ENCODE measurements at regions not wholly inside any gene's neighbourhood (a gene's known extent, or its start where the extent isn't known, plus 50 kb on each side); places are given as distances from the start of the nearest gene placed in this dataset.
"Not testable (repeated sequence)": the region's sequence is repeated elsewhere in the genome, so short reads cannot be mapped to it uniquely, and the experiment has no call there.

DNA sequence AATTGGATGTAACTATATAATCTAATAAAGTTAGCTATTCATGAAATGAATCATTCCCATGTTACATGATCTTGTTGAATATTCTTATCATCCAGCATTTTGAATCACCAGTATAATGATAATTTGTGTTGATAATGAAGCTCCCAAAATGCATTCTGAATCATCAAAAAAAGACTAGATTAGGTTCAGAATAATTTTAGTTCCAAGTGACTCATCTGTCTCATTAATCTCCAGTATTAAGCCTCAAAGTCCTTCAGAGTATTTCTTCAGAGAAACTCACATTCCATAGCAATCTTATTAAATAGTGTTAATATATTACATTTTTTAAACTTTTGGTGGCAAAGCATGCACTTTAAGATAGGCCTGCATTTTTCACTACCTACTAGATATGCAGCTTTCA, 207.5 kb downstream of the SLITRK5 start:
- no peak for DNase-seq

DNA sequence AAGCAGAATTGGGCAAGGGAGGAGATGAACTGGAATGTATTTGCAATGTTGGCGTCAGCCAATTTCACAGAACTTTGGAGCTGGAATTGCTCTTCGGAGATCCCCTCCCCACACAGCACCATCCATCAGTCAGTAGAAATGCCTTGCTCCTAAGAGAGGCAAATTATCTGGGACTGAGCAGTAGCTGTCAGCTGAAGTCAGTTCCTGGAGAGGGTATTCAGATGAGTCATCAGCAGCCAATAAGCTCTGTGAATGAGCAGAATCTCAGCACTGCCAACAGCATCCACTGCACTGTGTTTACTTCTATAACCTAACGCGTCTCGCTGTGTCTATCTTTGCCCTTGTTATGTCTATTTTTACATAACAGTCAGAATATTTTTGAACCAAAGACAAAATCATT, 213.7 kb downstream of the SLITRK5 start:
- DNase-seq = no peak

- no peak for DNase-seq
Observed at GRCh38 chr13:87887459-87888123, 216.4 kb downstream of the SLITRK5 start.

- no peak for DNase-seq
Observed at GRCh38 chr13:87889254-87889653, 218.1 kb downstream of the SLITRK5 start.

DNA sequence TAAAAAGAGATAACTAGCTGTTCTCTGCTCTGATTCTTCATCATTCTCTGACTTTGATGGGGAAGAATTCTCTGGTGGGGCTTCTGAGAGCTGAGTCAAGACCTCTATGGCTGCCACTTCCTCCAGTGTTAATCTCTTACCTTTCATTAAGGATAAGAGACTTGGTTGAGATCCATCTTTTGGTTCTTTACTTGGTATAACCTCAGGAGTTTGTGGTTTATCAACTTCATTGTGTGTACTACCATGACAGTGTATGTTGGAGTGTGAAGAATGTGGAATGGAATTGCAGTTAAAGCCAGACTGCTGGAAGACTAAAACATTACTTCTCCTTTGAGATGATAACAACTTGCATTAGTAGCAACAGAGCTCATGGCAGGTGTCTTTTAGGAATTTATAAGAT, 222.0 kb downstream of the SLITRK5 start:
- no peak for DNase-seq

DNA sequence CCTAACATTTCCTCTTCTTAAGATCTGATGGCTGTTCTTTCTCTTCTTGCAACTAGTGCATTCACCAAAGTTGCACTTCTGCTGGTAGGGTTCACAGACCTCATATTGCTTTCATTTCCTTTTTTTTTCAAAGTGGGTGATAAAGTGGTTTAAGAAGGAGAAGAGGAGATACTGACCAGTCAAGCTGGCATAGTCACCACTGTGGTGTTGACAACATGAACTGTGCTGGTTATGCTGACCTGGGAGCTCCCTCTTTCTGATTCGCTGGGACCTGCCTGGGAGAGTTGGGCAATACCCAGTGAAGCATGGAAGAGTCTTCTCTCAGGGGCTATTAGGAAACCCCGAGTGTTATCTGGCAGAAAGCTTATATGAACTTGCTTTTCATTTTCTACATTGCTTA, 222.9 kb downstream of the SLITRK5 start:
- no peak for DNase-seq

DNA sequence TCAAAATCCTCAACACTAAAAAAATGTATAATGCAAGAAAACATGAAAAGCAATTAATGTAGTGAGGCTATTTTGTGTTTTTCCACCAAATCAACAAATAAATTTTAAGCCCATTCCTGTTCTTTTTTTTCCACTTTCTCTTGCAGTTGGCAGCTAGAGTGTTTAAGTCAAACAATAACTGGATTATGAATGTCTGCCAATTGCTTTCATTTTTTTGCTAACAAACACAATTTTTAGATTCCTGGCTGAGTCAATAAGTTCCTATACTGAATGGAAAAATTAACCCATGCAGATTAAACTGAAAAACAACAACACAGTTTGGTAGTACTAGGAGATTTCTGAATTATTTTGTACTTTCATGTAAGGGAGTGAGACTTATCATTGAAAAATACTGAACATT, 232.4 kb downstream of the SLITRK5 start:
- DNase-seq = no peak

- DNase-seq = no peak
Observed at GRCh38 chr13:87906411-87906810, 235.2 kb downstream of the SLITRK5 start.

DNA sequence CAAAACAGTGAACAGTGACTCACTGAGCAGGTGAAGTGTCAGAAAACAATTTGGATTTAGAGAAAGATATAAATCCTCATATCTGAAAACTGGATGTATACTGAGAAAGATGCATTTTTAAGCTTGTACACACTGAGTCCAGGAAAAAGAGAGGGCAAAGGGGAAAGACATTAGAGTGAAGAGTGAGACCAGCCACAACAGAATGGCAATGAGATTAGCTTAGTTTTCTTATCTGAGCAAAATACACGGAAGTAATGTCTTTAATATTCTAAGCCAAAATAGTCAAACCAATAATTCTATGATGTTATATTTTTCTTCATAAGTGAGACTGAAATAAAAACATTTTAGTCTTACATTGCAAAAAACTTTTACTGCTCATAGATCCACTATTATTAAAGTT, 236.0 kb downstream of the SLITRK5 start:
- DNase-seq = no peak

GRCh38 chr13:87919956-87920355, 248.8 kb downstream of the SLITRK5 start:
- DNase-seq = no peak

DNA sequence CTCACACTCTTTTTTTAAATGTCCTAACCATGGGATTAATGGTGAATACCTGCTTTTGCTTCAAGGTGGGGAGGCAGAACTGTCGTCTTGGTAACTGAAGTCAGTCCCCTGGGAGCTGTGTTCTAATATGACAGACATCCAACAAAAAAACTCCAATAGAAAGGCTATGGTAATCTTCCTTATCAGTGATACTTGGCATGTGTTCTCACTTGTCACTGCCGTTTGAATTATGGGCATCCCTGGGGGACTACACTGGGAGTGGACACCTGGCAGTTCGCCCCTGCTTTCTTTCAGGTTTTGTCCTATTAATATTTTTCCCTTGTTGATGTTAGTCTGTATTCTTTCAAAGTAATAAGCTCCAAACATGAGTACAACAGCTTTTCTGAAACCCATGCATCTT, 252.6 kb downstream of the SLITRK5 start:
- DNase-seq = no peak

DNA sequence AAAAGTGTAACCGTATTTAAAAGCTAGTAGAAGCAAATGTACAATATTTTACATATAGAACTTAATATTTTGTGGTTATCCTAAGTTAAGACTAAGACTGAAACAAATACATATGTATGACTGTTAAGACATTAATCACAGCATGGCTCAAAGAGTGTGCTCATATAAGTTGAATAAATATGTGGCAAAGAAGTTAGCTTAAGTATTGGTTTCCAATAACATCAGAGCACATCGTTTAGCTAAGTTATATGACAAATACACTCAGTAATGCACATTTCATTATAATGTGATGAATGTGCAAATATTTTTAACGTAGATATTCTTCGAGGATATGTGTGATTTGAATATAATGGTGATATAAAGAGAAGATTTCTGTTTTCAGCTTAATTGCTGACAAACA, 253.8 kb downstream of the SLITRK5 start:
- DNase-seq = no peak

GRCh38 chr13:87940776-87941175, 269.6 kb downstream of the SLITRK5 start:
- no peak for DNase-seq

DNA sequence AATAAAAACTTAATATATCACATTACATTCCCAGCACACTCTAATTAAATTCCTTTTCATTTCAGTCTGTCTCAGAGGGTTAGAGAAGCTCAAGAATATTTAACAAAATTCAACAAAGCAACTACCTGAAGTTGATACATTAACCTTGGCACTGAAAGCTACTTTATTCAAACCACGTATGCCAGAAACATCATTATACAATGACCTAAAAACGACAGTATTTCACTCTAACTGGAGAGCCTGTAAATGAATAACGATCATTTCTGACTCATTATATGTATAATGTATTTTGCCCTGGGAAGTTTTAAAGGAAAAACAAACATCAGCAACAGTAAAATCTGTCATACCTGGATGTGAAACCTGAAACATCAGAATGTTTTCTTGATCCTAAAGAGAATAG, 270.1 kb downstream of the SLITRK5 start:
- DNase-seq = no peak

DNA sequence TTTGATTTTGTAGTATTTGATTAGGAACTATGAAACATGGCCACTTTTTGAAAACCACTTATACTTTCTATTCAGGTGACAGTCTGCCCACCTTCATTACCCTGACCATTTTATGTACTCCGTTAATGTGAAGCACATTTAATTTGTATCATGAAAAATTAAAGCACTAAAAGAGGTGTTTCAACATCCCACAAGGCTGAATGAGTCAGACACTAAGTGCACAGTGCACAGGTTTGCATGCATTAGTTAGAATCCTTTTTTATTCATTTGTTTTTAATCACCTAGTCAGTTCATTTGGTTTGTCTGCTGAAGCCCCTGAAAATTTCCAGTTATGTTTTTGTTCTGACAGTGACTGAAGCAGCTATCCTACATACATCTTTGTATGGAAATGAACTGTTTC, 271.0 kb downstream of the SLITRK5 start:
- DNase-seq = no peak

DNA sequence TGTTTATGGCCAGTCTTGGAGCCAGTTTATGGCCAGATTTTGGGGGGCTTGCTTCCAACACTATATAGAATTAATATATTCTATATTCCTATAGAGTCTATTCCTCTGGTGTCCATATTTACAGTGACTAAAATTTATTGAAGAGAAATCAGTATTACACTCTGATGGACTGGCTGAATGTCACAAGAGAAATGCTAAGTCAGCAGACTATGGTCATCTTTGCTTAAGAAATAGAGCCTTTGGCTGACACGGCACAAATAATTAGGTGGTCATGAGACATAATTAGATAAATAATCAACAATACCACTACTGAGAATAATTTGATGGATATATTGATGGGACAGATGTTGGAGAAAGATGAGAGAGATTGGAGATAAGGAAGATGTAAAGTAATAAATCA, 272.9 kb downstream of the SLITRK5 start:
- DNase-seq = no peak

- DNase-seq = no peak
Observed at GRCh38 chr13:87952377-87952776, 281.2 kb downstream of the SLITRK5 start.

- DNase-seq = no peak
Observed at GRCh38 chr13:87953381-87953780, 282.2 kb downstream of the SLITRK5 start.

DNA sequence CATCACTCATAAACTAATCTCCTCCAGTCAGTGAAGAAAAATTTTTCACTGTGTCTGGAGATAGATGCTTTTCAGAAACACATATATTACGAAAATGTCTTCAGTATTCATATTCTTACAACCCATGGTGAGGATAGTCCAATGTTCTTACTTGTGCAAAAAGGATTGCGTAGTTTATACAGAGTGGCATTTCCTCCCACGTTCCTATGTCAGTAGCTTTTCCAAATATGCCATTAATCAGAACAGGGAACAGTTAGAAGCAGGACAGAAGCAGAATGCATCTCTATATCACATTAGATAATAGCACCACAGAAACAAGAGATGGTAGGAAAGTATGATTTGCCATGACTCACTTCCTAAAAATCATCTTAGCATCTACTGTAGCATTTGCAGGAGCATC, 282.9 kb downstream of the SLITRK5 start:
- no peak for DNase-seq

GRCh38 chr13:87961546-87961945, 290.4 kb downstream of the SLITRK5 start:
- no peak for DNase-seq

DNA sequence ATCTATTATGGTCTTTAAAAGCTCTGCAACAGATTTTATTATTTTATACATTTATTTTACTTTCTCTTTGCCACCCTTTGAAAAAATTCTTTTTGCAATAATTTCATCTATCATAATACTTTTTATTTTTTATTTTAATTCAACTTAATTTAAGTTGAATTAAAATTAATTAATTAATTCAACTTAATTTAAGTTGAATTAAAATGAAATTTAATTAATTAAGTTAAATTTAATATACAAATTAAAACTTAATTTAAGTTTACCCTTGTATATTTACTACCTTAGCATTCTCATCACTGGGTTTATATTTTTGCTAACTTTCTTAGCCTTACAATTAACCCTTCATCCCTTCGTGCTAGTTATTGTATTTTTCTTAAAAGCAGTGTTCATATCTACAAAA, 301.4 kb downstream of the SLITRK5 start:
- no peak for DNase-seq

DNA sequence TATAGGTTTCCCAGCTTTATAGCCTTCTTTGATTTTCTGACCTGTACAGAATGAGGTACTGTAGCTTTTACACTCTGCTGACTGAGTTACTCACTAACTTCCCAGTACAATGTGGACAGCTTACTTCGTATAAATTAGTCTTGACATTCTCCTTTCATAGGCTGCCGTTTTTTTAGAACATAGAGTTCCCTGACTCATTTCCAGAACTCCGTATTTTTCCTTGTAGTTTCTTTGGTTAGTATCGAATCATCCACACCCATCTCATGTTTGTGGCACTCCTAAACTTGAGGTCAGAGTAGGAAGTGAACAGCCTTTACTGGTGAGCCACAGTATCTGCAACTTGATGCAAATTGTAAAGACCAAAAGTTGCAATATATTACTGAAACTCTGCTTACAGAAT, 303.9 kb downstream of the SLITRK5 start:
- DNase-seq = no peak

GRCh38 chr13:87976650-87977049, 305.5 kb downstream of the SLITRK5 start:
- DNase-seq = not testable (repeated sequence)

- DNase-seq = no peak
Observed at GRCh38 chr13:87981416-87981815, 310.2 kb downstream of the SLITRK5 start.

DNA sequence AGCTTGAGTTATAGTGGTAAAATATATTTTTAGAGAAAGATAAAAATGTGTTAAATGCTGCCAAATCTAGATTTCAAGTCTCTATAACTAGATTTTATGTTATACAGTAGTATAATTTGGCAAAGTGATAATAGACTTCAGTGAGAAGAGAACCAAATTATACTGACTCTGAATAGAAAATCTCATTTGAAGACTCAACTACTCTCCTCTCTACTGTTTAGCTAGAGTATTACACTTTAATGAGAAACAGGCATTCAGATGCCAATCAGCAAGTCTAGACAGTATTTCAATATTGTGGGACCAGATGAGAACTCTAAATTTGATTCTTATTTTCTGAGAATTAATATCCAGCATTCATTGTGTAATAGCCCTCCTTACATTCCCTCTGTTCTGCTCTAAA, 311.2 kb downstream of the SLITRK5 start:
- DNase-seq = no peak

Data from GF-D8 (cell line).